ENCODE measurements at regions not wholly inside any gene's neighbourhood (a gene's known extent, or its start where the extent isn't known, plus 50 kb on each side); places are given as distances from the start of the nearest gene placed in this dataset.

DNA sequence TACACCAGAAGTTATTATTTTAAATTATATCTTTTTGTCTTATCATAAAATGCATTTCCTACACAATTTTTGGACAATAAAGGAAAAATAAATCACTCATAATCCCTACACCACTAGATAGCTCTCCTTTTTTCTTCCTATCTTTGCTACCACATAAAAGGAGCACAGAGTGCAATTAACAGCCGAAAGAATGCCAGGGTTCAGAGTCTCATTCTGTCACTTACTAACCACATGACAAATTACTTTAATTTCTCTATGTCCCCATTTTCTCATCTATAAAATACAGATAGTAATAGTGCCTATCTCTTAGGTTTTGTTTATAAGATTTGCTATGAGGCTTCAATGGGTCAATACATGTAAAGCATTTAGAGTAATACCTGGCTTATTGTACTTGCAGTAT is 158.7 kb upstream of the GRIN3A start:
- TF ChIP-seq, protein P1, sequence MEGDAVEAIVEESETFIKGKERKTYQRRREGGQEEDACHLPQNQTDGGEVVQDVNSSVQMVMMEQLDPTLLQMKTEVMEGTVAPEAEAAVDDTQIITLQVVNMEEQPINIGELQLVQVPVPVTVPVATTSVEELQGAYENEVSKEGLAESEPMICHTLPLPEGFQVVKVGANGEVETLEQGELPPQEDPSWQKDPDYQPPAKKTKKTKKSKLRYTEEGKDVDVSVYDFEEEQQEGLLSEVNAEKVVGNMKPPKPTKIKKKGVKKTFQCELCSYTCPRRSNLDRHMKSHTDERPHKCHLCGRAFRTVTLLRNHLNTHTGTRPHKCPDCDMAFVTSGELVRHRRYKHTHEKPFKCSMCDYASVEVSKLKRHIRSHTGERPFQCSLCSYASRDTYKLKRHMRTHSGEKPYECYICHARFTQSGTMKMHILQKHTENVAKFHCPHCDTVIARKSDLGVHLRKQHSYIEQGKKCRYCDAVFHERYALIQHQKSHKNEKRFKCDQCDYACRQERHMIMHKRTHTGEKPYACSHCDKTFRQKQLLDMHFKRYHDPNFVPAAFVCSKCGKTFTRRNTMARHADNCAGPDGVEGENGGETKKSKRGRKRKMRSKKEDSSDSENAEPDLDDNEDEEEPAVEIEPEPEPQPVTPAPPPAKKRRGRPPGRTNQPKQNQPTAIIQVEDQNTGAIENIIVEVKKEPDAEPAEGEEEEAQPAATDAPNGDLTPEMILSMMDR (conservative IDR thresholded peaks at IDR 0.05), result no peak
- no peak for TF ChIP-seq EZH2 (IDR thresholded peaks at IDR 0.05; ENCODE audit: low read depth)
